VCaP (cell line): ENCODE measurements at regions not wholly inside any gene's neighbourhood (a gene's known extent, or its start where the extent isn't known, plus 50 kb on each side); places are given as distances from the start of the nearest gene placed in this dataset.

ENCODE experiments used
- H3K27ac ChIP-seq: fragments of 450-650 bp; 2 replicates; pipeline ENCODE4 v1.5.1; 2017
- TF ChIP-seq, protein P1 (sequence below): fragments of 450-650 bp; conservative IDR thresholded peaks from 2 replicates; pipeline ENCODE4 v1.5.1; 2017; ENCODE audit warnings: mild to moderate bottlenecking, moderate library complexity

DNA sequence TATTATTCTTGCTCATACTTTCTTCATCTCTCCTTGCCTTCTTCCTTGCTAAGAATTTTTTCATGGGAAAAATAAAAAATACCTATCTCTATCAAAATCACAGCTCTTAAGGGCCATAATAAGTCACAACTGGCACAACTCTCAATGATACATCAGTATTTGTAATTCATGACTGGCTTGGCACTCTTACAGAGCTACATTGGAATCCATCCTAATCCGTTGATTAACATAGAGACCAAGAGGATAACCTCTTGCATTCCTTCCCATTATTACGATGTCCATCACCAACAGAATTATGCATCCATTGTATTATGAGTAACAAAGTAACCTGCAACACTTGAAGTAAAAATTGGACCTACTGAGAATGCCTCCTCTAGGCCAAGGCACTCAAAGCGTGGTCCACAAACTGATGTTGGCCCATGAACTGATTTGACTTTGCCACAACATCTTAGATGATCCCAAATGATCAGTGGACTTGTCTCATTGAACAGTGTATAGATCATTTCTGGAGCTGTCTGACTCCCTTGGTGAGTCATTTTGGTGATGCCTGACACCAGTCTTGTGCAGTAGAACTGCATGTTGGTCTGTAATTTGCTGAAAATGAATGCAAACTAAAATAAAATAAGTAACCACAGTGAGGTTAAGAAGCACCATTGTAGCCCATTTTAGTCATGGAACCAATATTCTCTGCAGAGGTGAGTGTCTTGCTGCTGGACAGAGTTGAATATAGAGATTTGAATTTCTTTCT lies 163.2 kb downstream of the AXIN2 start:
- TF ChIP-seq, protein P1, sequence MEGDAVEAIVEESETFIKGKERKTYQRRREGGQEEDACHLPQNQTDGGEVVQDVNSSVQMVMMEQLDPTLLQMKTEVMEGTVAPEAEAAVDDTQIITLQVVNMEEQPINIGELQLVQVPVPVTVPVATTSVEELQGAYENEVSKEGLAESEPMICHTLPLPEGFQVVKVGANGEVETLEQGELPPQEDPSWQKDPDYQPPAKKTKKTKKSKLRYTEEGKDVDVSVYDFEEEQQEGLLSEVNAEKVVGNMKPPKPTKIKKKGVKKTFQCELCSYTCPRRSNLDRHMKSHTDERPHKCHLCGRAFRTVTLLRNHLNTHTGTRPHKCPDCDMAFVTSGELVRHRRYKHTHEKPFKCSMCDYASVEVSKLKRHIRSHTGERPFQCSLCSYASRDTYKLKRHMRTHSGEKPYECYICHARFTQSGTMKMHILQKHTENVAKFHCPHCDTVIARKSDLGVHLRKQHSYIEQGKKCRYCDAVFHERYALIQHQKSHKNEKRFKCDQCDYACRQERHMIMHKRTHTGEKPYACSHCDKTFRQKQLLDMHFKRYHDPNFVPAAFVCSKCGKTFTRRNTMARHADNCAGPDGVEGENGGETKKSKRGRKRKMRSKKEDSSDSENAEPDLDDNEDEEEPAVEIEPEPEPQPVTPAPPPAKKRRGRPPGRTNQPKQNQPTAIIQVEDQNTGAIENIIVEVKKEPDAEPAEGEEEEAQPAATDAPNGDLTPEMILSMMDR, result no peak
- H3K27ac ChIP-seq, result no peak overlapping the region

DNA sequence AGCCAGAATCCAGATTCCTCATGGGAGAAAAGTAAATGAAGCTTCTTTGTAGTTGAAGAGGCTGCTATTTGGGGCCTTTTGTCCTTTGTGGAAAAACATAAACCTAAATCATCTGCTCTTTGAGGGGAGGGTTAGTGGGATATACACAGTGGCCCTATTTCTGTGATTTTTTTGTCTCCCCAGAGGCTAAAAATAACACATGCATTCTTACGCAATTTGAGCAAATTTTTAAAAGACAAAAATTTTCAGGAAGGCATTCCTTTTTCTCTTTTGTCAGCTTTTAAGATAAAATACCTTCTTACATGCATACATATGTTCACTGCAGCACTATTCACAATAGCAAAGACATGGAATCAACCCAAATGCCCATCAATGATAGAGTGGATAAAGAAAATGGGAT lies 165.5 kb downstream of the AXIN2 start:
- TF ChIP-seq, protein P1, result no peak
- no peak overlapping the region for H3K27ac ChIP-seq

DNA sequence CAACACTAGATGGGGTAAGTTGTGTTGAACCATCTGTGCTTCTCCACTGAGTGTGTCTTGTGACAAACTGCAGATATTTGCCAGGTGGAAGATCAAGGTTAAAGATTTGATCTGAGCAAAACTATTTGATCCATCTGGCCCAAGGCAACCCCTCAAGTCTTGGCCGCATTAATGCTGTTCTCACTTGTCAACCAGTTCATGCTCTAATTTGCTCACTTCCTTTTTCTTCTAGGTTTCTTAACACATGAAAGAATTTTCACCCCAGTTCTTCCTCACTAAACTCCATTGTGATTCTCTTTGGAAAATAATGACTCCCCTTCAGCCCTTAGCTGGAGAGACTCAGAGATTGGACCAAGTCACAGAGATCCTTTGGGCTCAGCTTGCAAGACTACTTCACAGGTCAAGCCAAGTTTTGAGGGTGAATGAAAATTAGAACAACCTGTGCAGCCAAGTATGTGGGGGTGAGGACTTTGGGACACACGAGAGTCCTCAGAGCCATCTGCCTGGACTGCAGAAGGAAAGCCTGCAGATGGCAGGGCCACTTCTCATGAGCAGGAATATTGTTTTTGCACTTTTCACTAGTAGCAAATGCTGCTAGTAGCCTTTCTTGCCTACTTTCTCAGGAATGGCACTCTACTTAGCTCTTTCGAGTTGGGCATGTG lies 166.5 kb downstream of the AXIN2 start:
- no peak overlapping the region for H3K27ac ChIP-seq
- TF ChIP-seq, protein P1, result no peak

DNA sequence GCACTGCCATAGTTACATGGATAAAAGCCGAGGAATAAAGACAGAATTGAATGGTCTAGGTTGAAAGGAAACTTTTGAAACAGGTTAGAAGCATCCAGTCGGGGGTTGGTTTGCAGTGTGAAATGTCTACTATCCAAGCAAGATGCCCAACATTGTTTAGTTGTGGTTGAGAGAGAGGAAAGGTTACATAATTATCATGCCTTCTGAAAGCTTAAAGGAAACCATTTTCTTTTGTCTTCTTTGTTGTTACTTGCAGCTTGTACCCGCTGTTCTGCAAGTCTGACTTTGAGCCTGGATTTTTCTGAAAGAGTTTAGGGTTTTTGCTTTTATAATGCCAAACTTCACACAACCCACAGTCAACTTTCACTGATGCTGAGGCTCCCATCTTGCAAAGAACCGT lies 167.9 kb downstream of the AXIN2 start:
- H3K27ac ChIP-seq, result no peak overlapping the region
- TF ChIP-seq, protein P1, result no peak

DNA sequence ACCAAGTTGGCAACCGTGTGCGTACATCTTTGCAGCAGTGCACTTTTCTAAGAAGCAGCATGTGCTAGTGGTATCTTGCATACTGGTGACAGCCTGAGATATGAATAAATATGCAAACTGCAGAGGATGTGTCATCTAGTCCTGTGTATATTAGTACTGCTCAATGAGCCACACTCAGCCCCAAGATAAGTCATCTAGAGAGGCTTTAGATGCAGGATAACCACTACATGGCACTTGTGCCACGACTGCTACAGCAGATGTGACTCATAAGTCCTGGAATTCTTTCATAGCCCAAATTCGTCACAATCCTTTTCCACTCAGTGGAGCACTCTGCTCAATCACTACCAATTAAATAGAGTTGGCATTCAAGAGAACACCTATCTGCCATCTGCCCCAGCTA lies 171.5 kb downstream of the AXIN2 start:
- TF ChIP-seq, protein P1, result no peak
- H3K27ac ChIP-seq, result no peak overlapping the region

DNA sequence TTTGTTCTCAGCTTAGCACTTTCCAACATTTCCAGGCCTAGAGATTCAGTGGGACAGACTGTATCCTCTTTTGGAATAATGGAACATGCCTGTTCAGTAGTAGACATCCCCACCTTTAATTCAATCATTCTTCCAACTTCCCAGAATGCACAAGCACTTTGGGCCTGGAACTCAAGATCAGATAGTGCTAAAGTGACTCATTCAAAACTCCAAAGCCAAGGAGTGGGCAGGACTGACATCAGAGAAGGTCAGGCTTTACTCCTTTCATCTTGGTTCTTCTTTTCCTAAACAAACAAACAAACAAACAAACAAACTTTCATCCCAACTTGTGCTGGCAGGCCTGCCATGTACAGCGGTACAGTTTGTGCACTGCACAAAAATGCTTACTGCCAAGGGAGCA lies 172.0 kb downstream of the AXIN2 start:
- TF ChIP-seq, protein P1, result no peak
- H3K27ac ChIP-seq, result no peak overlapping the region

DNA sequence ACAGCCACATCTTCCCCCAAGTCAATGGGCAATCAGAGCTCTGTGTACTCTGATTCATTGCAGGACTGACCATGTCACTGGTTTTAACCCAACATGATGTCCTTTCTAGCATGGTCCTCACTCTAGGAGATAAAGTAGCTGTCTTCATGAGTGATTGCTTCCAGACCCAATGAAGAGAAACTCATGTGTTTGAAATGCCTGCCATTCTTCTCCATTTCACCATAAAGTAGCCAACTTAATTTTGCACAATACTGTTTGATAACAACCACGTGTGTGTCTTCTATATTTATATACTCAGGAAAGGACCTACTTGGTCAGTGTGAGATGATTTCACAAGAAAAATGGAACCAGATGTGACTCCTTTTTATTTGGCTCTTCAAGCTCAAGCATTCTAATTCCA lies 172.5 kb downstream of the AXIN2 start:
- TF ChIP-seq, protein P1, result no peak
- H3K27ac ChIP-seq, result no peak overlapping the region
